Superior temporal gyrus (tissue), 1 donor: ENCODE measurements at regions not wholly inside any gene's neighbourhood (a gene's known extent, or its start where the extent isn't known, plus 50 kb on each side); places are given as distances from the start of the nearest gene placed in this dataset.

Source experiments
- DNase-seq: peaks from one replicate; pipeline ENCODE4 v3.0.0-alpha.2; 2016; ENCODE audit errors: extremely low spot score

- DNase-seq, result no peak
These were observed 81.9 kb upstream of the RPS23 start for GRCh38 chr5:82360022-82360421.

GRCh38 chr5:82359272-82359671, 81.1 kb upstream of the RPS23 start:
- no peak for DNase-seq

- no peak for DNase-seq
These were observed 80.3 kb upstream of the RPS23 start for GRCh38 chr5:82358457-82358856.

GRCh38 chr5:82356808-82357671, 78.9 kb upstream of the RPS23 start:
- no peak for DNase-seq

GRCh38 chr5:82356021-82356420, 77.9 kb upstream of the RPS23 start:
- DNase-seq, result no peak

- no peak for DNase-seq
These were observed 77.3 kb upstream of the RPS23 start for GRCh38 chr5:82355496-82355895.

GRCh38 chr5:82355053-82355452, 76.9 kb upstream of the RPS23 start:
- DNase-seq, result no peak

GRCh38 chr5:82354543-82354942, 76.4 kb upstream of the RPS23 start:
- no peak for DNase-seq

- DNase-seq, result no peak
These were observed 75.4 kb upstream of the RPS23 start for GRCh38 chr5:82353522-82353921.

GRCh38 chr5:82352146-82352791, 74.1 kb upstream of the RPS23 start:
- DNase-seq, result no peak

GRCh38 chr5:82351754-82352145, 73.6 kb upstream of the RPS23 start:
- peak; percentile 94 for DNase-seq

- DNase-seq, result no peak
These were observed 73.1 kb upstream of the RPS23 start for GRCh38 chr5:82351297-82351696.

- no peak for DNase-seq
These were observed 71.5 kb upstream of the RPS23 start for GRCh38 chr5:82349652-82350051.

GRCh38 chr5:82348784-82349425, 70.8 kb upstream of the RPS23 start:
- no peak for DNase-seq

GRCh38 chr5:82347201-82347865, 69.2 kb upstream of the RPS23 start:
- DNase-seq, result peak; percentile 78

- no peak for DNase-seq
These were observed 68.4 kb upstream of the RPS23 start for GRCh38 chr5:82346399-82347165.

GRCh38 chr5:82345108-82345507, 67.0 kb upstream of the RPS23 start:
- DNase-seq, result no peak

- DNase-seq, result no peak
These were observed 63.2 kb upstream of the RPS23 start for GRCh38 chr5:82341325-82341724.

GRCh38 chr5:82340799-82341198, 62.6 kb upstream of the RPS23 start:
- DNase-seq, result no peak

GRCh38 chr5:82339792-82340191, 61.6 kb upstream of the RPS23 start:
- DNase-seq, result no peak

- no peak for DNase-seq
These were observed 60.7 kb upstream of the RPS23 start for GRCh38 chr5:82338771-82339373.
